ENCODE measurements at regions not wholly inside any gene's neighbourhood (a gene's known extent, or its start where the extent isn't known, plus 50 kb on each side); places are given as distances from the start of the nearest gene placed in this dataset.

- TF ChIP-seq CTCF (IDR thresholded peaks at IDR 0.05), result no peak
- TF ChIP-seq POLR2AphosphoS5 (IDR thresholded peaks at IDR 0.05), result no peak
Measured at GRCh38 chr4:135184715-135185114, 983.1 kb upstream of the PABPC4L start.
